ENCODE measurements at regions not wholly inside any gene's neighbourhood (a gene's known extent, or its start where the extent isn't known, plus 50 kb on each side); places are given as distances from the start of the nearest gene placed in this dataset.

GRCh38 chr2:80778704-80779103 is 474.2 kb upstream of the LRRTM1 start:
- no peak for DNase-seq

GRCh38 chr2:80748592-80748991 is 444.0 kb upstream of the LRRTM1 start:
- DNase-seq, result no peak

GRCh38 chr2:80737047-80737446 is 432.5 kb upstream of the LRRTM1 start:
- DNase-seq, result no peak

GRCh38 chr2:80725001-80725400 is 420.4 kb upstream of the LRRTM1 start:
- DNase-seq, result no peak

GRCh38 chr2:80722803-80723202 is 418.3 kb upstream of the LRRTM1 start:
- no peak for DNase-seq

- DNase-seq, result no peak
These were observed 415.1 kb upstream of the LRRTM1 start for GRCh38 chr2:80719607-80720006.

GRCh38 chr2:80715433-80715832 is 410.9 kb upstream of the LRRTM1 start:
- DNase-seq, result no peak

- DNase-seq, result no peak
These were observed 407.4 kb upstream of the LRRTM1 start for GRCh38 chr2:80711915-80712314.

- no peak for DNase-seq
These were observed 402.4 kb upstream of the LRRTM1 start for GRCh38 chr2:80706951-80707350.

GRCh38 chr2:80706541-80706940 is 402.0 kb upstream of the LRRTM1 start:
- no peak for DNase-seq

- DNase-seq, result no peak
These were observed 399.0 kb upstream of the LRRTM1 start for GRCh38 chr2:80703532-80703931.

GRCh38 chr2:80700961-80701360 is 396.4 kb upstream of the LRRTM1 start:
- no peak for DNase-seq

All from anterior cingulate cortex (tissue), 58 donors.